Esophagus muscularis mucosa (tissue), 3 donors: ENCODE measurements at regions not wholly inside any gene's neighbourhood (a gene's known extent, or its start where the extent isn't known, plus 50 kb on each side); places are given as distances from the start of the nearest gene placed in this dataset.

Source experiments
- CTCF ChIP-seq, 3 experiments: fragments of 200-600 bp in 2 of 3; fragments of 450-650 bp in 1 of 3; sonication (generic) in 2 of 3; IDR thresholded peaks; one replicate each; pipeline ENCODE4 v1.5.1; 2017 to 2019; ENCODE audit warnings: antibody characterized with exemption in 3 of 3, mild to moderate bottlenecking in 2 of 3, moderate library complexity in 1 of 3
- POLR2A ChIP-seq: fragments of 450-650 bp; IDR thresholded peaks from one replicate; pipeline ENCODE4 v1.6.1; 2017; ENCODE audit warnings: antibody characterized with exemption, moderate library complexity, mild to moderate bottlenecking, low read depth
- POLR2AphosphoS5 ChIP-seq, 2 donors: sonication (generic); formaldehyde crosslinking; IDR thresholded peaks; one replicate each; pipeline ENCODE4 v1.6.1; 2017; ENCODE audit warnings: antibody characterized with exemption in 2 of 2

DNA sequence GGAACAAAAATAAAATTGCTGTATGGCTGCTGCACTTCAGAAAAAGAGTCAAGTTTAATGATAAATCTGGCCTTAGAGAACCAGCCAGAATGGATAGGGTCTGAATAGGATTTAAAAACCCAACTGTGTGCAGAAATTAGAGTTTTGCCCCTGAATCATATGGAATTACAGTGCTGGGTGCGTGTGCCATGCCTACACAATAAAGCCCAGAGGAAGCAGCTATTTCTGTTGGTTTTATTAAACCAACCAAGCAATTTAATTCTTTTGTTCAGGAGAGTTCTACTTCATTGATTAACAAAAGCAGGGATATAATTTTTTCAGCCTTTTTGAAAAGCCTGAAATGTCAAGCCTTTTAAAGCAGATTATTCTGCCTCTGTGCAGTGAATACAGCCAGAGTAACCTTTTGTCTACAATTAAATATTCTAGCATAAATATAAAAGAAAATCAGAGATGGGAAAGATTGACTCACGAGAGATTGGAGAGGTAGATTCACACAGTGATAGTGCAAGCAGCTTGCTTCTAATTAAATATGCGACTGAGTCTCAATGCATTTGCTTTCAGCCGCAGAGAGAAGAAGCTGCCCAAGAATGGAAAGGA, 66.7 kb upstream of the DNAJC19 start:
- no peak for TF ChIP-seq CTCF (IDR thresholded peaks at IDR 0.05)
- TF ChIP-seq POLR2A, result no peak
- TF ChIP-seq POLR2AphosphoS5 (IDR thresholded peaks at IDR 0.05), result no peak
